ENCODE measurements at regions not wholly inside any gene's neighbourhood (a gene's known extent, or its start where the extent isn't known, plus 50 kb on each side); places are given as distances from the start of the nearest gene placed in this dataset.
"Not testable (repeated sequence)": the region's sequence is repeated elsewhere in the genome, so short reads cannot be mapped to it uniquely, and the experiment has no call there.

DNA sequence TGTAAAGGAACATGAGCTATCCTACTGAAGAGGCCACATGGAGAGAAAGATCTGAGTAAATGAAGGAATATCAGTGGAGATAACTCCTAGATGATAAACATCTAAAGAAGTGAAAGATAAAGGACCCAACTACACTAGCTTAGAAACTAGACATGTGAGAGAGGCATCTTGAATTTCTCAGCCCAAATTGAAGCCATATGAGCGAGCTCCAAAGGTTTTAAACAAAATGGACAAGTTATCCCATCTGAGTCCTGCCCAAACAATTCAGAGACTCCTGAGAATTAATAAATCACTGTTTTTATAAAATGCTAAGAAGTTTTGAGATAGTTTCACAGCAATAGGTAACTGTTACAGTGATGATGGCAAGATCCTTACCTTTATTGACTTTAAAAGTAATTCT lies 438.9 kb downstream of the NAV3 start:
- no peak for DNase-seq

DNA sequence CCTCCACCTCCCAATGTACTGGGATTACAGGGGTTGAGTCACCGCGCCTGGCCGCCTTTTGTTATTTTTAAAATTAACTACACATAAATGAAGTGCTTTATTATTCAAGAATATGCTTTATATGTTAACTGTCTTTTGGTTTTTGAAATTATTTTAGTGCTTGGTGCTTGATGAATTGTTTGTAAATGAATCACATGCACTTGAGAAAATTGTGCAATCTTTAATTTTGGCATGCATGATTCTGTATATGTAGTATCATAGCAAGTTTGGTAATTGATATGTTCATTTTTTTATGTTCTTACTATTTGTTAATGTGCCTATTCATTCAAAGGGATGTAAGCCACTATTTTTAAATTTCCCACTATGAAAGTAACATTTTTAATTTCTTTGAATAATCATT lies 440.9 kb downstream of the NAV3 start:
- no peak for DNase-seq

DNA sequence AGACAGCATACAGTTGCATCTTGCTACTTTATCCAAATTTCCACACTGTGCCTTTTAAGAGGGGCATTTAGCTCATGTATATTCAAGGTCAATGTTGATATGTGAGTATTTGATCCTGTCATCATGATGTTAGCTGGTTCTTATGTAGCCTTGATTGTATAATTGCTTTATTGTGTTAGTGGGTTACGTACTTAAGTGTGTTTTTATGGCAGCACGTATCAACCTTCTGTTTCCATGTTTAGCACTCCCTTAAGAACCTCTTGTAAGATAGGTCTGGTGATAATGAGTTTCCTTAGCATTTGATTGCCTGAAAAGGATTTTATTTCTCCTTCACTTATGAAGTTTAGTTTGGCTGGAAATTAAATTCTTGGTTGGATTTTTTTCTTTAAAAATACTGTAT lies 445.2 kb downstream of the NAV3 start:
- no peak for DNase-seq

DNA sequence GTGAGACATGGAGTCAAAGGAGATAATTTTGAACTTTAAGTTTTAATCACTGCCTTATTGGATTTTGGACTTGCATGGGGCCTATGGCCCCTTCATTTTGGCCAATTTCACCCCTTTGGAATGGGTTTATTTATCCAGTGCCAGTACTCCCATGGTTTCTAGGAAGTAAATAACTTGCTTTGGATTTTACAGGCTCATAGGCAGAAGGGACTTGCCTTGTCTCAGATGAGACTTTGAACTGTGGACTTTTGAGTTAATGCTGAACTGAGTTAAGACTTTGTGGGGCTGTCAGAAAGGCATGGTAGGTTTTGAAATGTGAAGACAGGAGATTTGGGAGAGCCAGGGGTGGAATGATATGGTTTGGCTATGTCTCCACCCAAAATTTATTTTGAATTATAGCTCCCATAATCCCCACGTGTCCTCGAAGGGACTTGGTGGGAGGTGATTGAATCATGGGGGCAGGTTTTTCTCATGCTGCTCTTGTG lies 448.1 kb downstream of the NAV3 start:
- DNase-seq: no peak

DNA sequence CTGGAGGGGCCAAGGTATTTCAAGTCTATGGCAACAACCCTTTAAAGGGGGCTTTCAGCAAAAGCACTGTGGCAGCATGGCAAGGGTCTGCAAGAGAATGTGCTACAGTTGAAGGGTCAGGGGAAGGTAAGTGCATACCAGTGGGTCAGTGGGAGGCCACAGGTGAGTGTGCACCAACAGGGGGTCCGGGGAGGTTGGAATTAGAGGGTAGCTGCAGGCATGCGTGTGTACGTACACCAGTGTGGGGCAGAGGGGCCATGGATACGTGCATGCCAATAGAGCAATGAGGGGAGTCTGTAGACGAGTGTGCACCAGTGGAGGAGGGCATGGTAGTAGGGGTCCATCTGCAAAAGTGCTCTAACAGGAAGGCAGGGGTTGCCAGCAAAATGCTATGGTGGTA lies 448.9 kb downstream of the NAV3 start:
- no peak for DNase-seq

DNA sequence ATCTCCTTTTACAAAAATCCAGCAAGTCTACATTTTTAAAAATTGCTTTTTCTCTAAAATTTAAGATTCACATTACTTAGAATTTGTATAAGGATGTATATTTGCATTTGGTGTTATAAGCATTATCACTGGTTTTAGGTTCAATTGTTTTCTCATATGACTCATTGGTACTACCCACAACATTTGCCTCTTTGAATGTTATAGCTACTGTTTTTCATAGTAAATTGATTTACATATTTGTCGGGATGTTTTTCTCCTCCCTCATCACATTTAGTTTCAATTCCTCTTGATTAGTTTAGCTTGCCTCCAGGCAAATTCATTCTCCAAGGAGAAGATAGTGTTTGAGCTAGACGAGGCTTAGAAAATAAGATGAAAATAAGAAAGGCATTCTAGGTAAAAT lies 450.4 kb downstream of the NAV3 start:
- DNase-seq: not testable (repeated sequence)

DNA sequence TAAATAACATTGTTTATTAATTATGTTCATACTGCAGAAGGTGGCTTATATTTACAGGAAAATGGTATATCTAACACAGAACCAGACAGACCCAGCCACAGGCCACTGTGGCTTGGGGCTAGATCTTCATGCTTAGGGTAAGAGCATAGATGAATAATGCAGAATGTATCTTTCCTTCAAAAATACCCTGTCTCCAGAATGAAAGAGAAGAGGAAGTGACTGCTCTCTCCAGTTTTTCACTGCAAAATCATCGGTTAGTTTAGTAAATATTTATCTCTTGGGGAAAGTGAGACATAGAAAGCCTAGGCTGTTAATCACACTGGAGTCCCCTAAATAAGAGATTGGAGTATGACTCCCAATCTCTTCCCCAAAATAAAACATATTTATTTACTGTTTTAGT lies 453.7 kb downstream of the NAV3 start:
- DNase-seq: no peak

DNA sequence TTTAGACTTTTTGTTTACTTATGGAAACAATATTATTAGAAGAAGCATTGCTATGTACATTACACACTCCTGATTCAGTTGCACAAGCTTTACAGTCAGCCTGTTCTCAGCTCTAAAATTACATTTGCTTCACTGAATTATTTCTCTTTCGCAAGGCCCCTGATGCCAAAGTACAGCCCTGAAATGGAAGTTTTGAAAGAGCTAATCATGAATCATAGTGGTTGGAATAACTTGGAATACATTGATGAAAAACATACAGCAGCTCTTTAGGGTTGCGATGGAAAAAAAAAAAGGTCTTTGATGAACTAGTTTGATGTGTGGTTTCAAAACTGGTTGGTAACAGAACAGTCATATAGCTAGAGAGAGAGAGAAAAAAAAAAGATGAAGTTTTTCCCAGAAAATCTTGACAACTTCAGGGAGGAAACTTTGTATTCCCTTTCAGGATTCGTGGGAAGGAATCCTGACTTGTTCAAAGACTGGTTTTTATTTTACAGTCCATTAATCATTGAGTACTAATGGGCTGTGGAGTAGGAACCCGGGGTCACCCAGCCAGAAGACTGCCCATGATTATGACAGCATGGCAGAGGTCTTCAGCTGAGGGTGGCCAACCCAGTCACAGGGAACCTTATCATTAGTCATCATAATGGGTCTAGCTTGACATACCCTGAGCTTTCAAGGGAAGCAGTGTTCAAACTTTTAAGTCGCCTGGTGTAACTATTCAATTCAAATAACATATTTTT lies 460.1 kb downstream of the NAV3 start:
- DNase-seq: no peak

DNA sequence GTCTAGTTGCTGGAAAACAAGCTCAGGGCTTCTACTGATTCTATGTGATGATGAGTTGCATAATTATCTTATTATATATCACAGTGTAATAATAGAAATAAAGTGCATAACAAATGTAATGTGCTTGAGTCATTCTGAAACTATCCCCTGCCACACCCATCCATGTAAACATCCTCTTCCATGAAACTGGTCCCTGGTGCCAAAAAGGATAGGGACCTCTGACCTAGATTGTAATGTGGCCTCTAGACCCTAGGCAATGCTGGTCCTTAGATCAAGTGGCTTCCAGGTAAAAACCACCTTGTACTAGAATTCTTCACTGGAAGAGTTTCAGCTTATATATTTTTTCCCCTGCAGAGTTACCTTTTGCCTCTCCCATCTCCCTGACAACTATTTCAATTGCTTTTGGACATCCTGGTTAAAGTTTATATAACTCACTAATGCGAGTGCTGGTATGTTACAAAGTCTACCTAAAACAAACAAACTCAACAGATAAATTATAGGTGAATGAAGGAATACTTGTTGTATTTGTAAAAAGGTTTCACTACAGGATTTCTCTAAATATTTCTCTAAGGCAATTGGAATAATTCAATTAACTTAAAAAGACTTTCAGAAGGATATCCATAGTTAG lies 462.5 kb downstream of the NAV3 start:
- DNase-seq: no peak

DNA sequence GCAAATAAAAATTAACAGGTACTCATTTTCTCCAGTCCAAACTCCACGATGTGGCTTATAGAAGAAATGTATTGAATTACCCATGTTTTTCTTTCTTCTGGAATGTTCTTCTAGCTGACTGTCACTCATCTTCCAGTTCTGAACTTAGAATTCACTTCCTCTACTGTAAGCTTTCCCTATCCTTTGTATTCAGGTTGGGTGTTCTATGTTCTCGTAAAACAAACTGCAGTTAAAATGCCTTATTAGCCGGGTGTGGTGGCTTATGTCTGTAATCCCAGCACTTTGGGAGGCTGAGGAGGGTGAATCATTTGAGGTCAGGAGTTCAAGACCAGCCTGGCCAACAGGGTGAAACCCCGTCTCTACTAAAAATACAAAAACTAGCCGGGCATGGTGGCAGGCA lies 470.6 kb downstream of the NAV3 start:
- DNase-seq: not testable (repeated sequence)

DNA sequence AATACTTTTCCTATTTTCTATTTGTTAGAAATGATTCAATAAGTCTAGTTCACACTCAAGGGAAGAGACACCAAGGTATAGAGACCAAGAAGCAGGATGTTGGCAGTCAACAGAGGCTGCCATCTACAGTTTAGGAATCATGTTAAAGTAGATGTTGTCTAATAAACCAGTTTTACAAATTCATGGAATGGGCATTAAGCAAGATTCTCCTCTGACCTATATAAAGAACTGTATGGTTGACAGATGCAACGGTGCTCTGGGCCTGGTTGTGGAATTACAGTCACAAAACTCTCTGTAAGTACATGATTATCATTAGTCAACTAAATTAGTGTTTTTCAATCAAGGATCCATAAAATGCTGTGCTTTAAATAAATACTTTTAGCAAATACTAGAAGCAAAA lies 475.1 kb downstream of the NAV3 start:
- no peak for DNase-seq

DNA sequence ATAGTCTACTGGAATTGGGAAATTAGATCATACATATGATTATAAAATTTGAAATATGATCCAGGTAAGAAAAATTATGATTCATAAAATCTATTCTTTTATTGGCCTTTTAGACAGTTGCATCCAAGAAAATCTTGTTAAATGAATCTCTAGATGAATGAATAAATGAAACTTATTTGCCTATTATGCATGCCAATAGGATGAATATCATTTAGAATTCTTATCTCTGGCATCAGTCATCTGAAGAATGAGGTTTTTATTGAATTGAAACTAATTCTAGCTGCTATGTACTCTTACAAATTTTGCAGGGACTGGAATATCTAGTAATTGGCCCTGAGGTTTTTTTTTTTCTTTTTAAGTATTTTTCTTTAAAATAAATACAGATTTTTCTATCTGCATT lies 475.5 kb downstream of the NAV3 start:
- DNase-seq: no peak

DNA sequence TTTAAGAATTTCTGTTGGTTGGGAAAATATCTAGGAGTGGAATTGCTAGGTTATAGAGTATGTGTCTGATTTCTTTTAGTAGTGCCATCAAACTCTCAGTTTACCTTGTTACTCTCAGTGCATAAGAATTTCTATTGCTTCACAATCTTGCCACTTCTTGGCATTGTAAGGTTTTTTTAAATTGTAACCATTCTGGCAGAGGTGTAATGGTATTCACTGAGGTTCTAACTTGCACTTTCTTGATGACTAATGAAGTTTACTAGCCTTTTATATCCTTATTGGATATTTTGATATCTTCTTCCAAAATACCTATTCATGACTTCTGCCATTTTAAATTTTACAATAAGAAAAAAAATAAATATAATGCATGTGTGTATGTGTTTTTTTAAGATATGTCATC lies 478.0 kb downstream of the NAV3 start:
- DNase-seq: no peak

DNA sequence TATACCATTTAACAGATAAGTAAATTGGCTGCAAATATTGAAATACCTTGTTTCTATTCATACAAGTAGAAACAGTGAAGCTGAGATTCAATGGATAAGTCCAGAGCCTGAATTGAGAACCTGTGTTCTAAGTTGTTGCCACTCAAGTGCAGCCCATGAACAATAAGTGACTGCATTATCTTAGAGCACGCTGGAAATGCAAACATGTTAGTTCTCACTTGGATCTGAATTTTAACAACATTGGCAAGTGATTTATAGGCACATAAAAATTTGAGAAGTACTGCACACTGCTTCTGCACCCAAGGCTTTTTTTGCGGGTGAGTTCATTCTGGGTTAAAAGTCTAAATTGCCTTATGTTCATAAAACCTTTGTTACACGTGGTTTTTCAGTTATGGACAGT lies 484.3 kb downstream of the NAV3 start:
- no peak for DNase-seq

DNA sequence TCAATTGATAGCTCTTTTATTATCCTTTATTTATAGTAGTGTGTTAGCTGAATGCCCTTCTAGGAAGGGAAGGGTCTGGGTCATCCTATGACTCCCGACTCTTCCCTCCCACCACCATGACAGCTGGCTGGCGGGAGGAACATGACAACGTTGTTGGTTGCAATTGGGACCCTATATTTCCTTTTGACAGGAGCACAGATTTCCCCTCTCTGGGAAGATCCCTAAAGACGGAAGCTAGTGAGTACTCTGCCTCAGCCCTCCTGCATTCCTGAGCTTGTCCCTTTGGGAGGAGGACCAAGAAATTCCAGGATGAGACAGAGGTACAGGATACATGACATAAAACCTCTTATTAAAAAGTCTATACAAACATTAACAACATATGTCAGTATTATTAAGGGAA lies 485.4 kb downstream of the NAV3 start:
- DNase-seq: no peak

DNA sequence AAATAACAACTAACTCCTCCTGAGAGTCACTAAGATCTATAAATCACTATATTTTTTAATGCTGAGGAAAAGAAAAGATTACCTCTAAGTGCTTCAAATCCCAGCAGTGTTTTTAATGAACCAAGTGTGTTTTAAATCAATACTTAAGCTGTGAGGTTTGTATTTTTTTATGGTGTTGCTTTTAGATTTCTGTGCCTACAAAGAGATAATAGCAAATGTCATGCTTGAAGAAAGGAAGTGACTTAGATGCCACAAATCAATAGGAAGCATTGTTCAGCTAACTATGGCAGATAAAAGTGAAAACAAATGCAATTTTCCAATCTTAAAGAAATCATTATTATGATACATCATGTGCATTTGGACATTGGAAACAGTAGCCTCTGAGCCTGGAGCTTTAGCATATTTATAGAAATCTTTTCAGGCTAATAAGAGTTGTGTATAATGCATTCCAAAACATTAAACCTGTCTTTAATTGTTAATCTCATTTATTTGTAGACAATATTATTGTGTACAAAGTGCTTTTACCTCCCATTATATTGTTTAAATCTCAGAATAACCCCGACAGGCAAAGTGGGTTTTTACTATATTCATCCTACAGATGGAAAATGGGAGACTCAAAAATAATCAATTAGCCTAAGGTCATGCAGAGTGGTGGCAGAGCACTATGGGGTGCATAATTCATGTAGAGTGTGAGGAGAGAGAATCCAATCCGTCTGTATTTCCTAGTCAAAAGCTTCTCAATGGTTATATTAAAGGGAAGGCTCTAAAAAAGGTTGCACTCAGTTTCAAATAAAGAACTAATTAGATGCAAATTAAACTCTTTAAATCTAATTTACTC lies 486.2 kb downstream of the NAV3 start:
- no peak for DNase-seq

DNA sequence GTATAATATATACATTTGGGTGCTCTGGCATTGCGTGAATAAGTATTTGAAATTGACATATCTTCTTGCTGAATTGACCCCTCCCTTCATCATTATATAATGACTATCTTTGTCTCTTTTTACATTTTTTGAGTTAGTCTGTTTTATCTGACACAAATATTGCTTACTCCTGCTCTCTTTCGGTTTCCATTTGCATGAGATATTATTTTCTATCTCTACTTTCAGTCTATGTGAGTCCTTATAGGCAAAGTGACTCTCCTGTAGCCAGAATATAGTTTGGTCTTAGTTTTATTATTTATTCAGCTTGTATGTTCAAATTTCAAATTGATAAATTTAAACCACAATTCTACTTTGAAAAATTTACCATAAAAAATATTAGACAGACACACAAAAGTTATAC lies 491.0 kb downstream of the NAV3 start:
- no peak for DNase-seq

DNA sequence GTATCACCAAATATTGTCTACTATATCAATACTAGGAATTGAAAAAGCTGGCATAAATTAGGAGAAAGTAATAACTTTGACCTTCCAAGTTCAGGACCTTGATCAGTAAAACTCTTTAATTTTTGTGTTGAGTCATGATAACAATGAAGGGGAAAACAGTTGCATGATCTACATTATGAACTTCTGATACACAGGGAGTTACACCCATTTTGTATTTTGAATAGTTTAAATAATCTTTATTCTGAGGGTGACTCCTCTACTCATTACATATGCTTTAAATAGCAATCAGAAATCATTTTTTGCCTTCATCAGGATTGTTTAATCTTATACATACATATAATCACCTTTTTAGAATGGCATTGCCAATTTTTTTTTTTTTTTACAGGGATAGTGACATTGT lies 492.5 kb downstream of the NAV3 start:
- DNase-seq: no peak

DNA sequence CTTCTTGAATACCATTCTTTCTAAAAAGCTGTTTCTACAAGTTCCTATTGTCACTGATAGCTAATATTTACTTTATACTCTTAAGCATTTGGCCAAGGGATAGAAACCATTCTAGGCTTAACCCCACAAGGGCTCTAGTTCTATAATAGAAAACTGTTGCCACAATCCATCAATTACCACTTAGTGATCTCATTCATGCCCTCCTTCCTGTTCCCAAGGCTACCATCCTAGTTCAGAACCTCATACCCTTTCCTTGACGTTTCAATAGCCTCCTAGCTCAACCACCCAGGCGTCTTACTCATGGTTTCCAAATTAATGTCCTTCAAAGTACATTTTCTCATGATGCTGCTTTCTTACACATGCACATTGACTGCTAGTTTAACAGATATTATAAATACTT lies 493.5 kb downstream of the NAV3 start:
- DNase-seq: no peak

DNA sequence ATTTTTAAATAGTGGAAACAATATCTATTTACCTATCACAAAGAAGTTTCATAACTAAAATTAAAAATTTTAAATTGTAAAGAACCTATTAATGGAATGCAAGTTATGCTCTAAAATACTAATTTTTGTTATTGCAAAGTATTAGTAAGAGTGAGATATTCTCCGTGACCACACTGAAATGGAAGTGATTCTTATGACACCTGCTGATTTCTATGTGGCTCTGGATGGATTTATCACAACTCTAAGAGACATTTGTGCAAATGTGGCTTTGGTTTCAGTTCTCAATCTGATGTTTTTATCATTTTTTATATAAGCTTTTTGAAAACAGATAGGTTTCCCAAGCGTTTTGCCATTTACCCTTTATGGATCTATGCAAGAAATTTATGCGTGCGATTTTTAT lies 497.8 kb downstream of the NAV3 start:
- no peak for DNase-seq

DNA sequence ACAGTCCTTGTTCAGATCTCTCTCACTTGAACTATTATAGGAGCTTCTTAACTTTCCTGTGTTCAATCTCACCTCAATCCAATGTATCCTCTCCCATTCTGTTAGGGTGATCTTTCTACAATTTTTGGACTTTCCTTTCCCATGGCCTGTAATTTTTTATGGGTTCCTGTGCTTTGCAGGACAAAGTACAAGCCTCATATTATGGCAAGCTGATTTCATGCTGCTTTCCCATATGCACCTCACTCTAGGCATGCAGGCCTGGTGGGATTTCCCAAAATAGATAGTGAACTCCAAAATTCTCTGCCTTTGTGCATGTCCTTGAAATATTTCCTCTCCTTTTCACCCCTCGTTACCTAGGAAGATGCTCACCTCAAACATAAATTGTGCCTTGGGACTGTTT lies 499.4 kb downstream of the NAV3 start:
- no peak for DNase-seq

DNA sequence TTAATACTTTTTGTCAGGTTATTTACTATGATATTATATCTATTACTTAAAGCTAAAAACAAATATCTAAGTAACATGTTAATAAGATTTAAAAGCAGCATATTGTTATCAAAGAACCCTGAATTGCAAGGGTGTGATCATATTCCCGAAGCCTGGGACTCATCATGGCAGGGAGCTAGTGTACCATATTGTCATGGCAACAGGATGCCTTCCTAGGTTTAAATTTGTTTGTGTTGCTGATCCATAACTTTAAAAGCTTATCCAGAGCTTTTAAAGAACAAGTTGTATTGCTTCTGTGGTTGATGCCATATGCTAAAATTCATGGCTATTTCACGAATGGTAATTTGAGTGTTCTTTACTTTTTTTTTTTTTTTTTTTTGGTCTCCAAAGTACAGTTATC lies 500.5 kb downstream of the NAV3 start:
- no peak for DNase-seq

DNA sequence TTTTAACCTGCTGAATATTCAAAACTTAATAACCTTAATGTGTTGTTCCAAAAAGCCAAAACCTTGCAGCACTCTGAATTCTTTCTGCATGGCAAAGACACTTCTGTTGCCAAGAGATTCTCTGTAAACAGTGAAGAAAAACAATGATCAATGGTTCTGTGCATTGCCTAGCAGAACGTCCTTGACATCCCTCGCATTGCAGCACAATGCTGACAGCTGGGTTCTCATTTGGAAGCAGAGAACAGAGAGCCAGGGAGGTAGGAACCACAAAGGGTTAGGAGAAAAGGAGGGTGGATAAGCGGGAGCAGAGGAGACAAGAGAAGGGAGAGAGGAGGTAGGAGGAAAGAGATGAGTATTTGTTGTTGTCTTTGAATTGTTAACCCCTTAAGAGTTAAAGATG lies 501.1 kb downstream of the NAV3 start:
- DNase-seq: no peak
